ENCODE measurements at regions not wholly inside any gene's neighbourhood (a gene's known extent, or its start where the extent isn't known, plus 50 kb on each side); places are given as distances from the start of the nearest gene placed in this dataset.

DNA sequence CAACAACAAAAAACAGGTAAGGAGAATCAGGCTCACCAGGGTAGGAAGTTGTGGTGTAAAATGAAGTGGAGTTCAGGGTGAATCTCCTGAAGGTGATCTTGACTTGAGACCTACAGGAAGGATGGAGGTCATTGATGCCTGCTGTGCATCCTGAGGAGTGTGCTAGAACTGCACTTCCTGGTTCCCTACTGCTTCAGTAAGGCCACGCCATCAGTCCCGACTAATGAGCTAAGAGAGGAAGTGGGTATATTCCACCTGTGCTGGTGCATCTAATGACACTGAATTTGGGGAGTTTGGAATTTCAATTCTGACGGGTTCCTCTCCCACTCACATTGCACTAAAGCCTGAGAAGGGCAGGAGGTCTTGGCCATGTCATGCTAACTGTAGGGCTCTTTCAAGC is 349.3 kb upstream of the SLC14A2 start:
- H4K91ac ChIP-seq (ENCODE audit: low read depth, low read length, poor library complexity) = no peak overlapping the region
- no peak overlapping the region for H3K9ac ChIP-seq (ENCODE audit: low read depth, low read length, poor library complexity)
- H3K27ac ChIP-seq (replicated peaks; ENCODE audit: low read length) = no peak overlapping the region
- no peak overlapping the region for H3K23ac ChIP-seq (ENCODE audit: low read depth, low read length, poor library complexity)
- H3K36me3 ChIP-seq (replicated peaks in 1 of 2; ENCODE audit: control insufficient read depth in 2 of 2, insufficient read depth in 2 of 2, low read length in 2 of 2) = no peaks in the 10 kb centered on the region
- H3K18ac ChIP-seq (ENCODE audit: low read length) = no peak overlapping the region
- H4K8ac ChIP-seq (ENCODE audit: low read depth, low read length) = no peak overlapping the region
- H3K4ac ChIP-seq (ENCODE audit: low read length) = no peak overlapping the region
- no peak overlapping the region for H2BK120ac ChIP-seq (ENCODE audit: low read depth, low read length)
- H3K27me3 ChIP-seq (ENCODE audit: control insufficient read depth in 3 of 3, insufficient read depth in 3 of 3, low read depth in 1 of 3, low read length in 3 of 3) = no peaks in the 10 kb centered on the region
- H2AFZ ChIP-seq (ENCODE audit: low read length) = no peak overlapping the region
- H2AK5ac ChIP-seq (ENCODE audit: low read depth, low read length) = no peak overlapping the region
- H3K4me2 ChIP-seq (ENCODE audit: insufficient read depth, low read length, poor library complexity, severe bottlenecking) = no peak overlapping the region
- no peaks in the 10 kb centered on the region for H3K4me1 ChIP-seq (ENCODE audit: control insufficient read depth in 2 of 2, insufficient read depth in 1 of 2, low read depth in 1 of 2, low read length in 2 of 2)
- no CpG with 5 or more reads among the region's 3 CpGs for WGBS, 2 donors (ENCODE audit: extremely low coverage in 2 of 2, insufficient read length in 2 of 2, insufficient replicate concordance in 1 of 2)
- no peaks in the 10 kb centered on the region for H3K79me1 ChIP-seq (ENCODE audit: low read depth, low read length)
- no peak overlapping the region for H3K4me3 ChIP-seq (ENCODE audit: low read length in 2 of 2)
- no peak overlapping the region for H2BK5ac ChIP-seq (ENCODE audit: low read length)
- no peak overlapping the region for H3K14ac ChIP-seq (ENCODE audit: low read length)
- no peaks in the 10 kb centered on the region for H3K9me3 ChIP-seq (replicated peaks in 1 of 2; ENCODE audit: control insufficient read depth in 2 of 2, insufficient read depth in 1 of 2, low read depth in 1 of 2, low read length in 2 of 2)
- no peak overlapping the region for H2BK12ac ChIP-seq (ENCODE audit: low read length)
- no peak overlapping the region for H2BK15ac ChIP-seq (ENCODE audit: low read length)
- no peak for DNase-seq (ENCODE audit: low spot score)

DNA sequence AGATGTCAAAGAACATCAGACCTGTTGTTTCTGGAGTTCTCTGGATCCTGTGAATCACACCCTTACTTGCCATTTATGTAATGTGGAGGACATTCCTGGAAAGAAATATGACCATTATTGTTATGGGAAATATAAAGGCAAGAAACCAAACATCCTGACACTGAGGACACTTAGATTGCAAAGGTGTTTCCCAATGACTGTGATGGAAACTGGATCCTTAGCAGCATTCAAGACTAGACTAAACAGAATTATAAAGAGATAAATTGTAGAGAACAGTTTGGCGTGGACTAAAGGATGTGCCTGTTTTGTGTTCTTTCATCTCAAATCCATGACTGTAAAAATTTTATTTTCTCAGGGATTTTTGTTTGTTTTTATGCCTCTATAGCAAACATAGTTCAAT is 347.7 kb upstream of the SLC14A2 start:
- H4K91ac ChIP-seq (ENCODE audit: low read depth, low read length, poor library complexity) = no peak overlapping the region
- no peak overlapping the region for H3K4me2 ChIP-seq (ENCODE audit: insufficient read depth, low read length, poor library complexity, severe bottlenecking)
- no peak overlapping the region for H3K18ac ChIP-seq (ENCODE audit: low read length)
- H3K14ac ChIP-seq (ENCODE audit: low read length) = no peak overlapping the region
- H3K4me1 ChIP-seq (ENCODE audit: control insufficient read depth in 2 of 2, insufficient read depth in 1 of 2, low read depth in 1 of 2, low read length in 2 of 2) = no peaks in the 10 kb centered on the region
- no CpG with 5 or more reads among the region's 1 CpG for WGBS, 2 donors (ENCODE audit: extremely low coverage in 2 of 2, insufficient read length in 2 of 2, insufficient replicate concordance in 1 of 2)
- no peak overlapping the region for H2BK120ac ChIP-seq (ENCODE audit: low read depth, low read length)
- H3K23ac ChIP-seq (ENCODE audit: low read depth, low read length, poor library complexity) = no peak overlapping the region
- no peak overlapping the region for H3K27ac ChIP-seq (replicated peaks; ENCODE audit: low read length)
- no peaks in the 10 kb centered on the region for H3K27me3 ChIP-seq (ENCODE audit: control insufficient read depth in 3 of 3, insufficient read depth in 3 of 3, low read depth in 1 of 3, low read length in 3 of 3)
- no peak overlapping the region for H2BK12ac ChIP-seq (ENCODE audit: low read length)
- H3K4me3 ChIP-seq (ENCODE audit: low read length in 2 of 2) = no peak overlapping the region
- H3K36me3 ChIP-seq (replicated peaks in 1 of 2; ENCODE audit: control insufficient read depth in 2 of 2, insufficient read depth in 2 of 2, low read length in 2 of 2) = no peaks in the 10 kb centered on the region
- peaks cover 0 to 4% of the 10 kb centered on the region in 2 donors for H3K9me3 ChIP-seq (replicated peaks in 1 of 2; ENCODE audit: control insufficient read depth in 2 of 2, insufficient read depth in 1 of 2, low read depth in 1 of 2, low read length in 2 of 2)
- no peak overlapping the region for H2BK5ac ChIP-seq (ENCODE audit: low read length)
- H3K79me1 ChIP-seq (ENCODE audit: low read depth, low read length) = no peaks in the 10 kb centered on the region
- H3K4ac ChIP-seq (ENCODE audit: low read length) = no peak overlapping the region
- no peak for DNase-seq (ENCODE audit: low spot score)
- H2AK5ac ChIP-seq (ENCODE audit: low read depth, low read length) = no peak overlapping the region
- H2BK15ac ChIP-seq (ENCODE audit: low read length) = no peak overlapping the region
- no peak overlapping the region for H3K9ac ChIP-seq (ENCODE audit: low read depth, low read length, poor library complexity)
- H4K8ac ChIP-seq (ENCODE audit: low read depth, low read length) = no peak overlapping the region
- H2AFZ ChIP-seq (ENCODE audit: low read length) = no peak overlapping the region

DNA sequence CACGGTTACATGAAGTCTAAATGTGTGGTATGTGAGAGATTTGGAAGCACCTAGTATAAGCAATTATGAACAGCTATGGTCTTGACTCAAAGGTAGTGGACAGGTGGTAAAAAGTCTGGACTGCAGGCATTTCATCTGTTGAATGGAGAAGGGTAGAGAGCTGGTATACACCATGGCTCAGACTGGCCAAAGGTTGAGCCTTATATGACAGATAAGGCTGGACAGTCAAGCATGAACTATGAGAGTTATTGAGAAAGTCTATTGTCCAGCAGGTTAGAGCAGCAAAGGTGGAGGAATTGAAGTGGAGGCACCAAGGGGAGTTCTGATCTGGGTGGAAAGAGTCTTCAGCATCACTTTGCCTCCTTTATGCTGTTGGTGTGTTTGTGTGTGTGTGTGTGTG is 346.7 kb upstream of the SLC14A2 start:
- no peak overlapping the region for H3K4me2 ChIP-seq (ENCODE audit: insufficient read depth, low read length, poor library complexity, severe bottlenecking)
- no peak overlapping the region for H2AK5ac ChIP-seq (ENCODE audit: low read depth, low read length)
- H3K4ac ChIP-seq (ENCODE audit: low read length) = no peak overlapping the region
- no peak overlapping the region for H4K91ac ChIP-seq (ENCODE audit: low read depth, low read length, poor library complexity)
- H2BK120ac ChIP-seq (ENCODE audit: low read depth, low read length) = no peak overlapping the region
- H3K27me3 ChIP-seq (ENCODE audit: control insufficient read depth in 3 of 3, insufficient read depth in 3 of 3, low read depth in 1 of 3, low read length in 3 of 3) = no peaks in the 10 kb centered on the region
- H3K36me3 ChIP-seq (replicated peaks in 1 of 2; ENCODE audit: control insufficient read depth in 2 of 2, insufficient read depth in 2 of 2, low read length in 2 of 2) = no peaks in the 10 kb centered on the region
- H3K4me3 ChIP-seq (ENCODE audit: low read length in 2 of 2) = no peak overlapping the region
- H3K14ac ChIP-seq (ENCODE audit: low read length) = no peak overlapping the region
- no peak overlapping the region for H2BK15ac ChIP-seq (ENCODE audit: low read length)
- H2AFZ ChIP-seq (ENCODE audit: low read length) = no peak overlapping the region
- no peak overlapping the region for H3K18ac ChIP-seq (ENCODE audit: low read length)
- H3K27ac ChIP-seq (replicated peaks; ENCODE audit: low read length) = no peak overlapping the region
- no CpG with 5 or more reads among the region's 1 CpG for WGBS, 2 donors (ENCODE audit: extremely low coverage in 2 of 2, insufficient read length in 2 of 2, insufficient replicate concordance in 1 of 2)
- no peak overlapping the region for H3K23ac ChIP-seq (ENCODE audit: low read depth, low read length, poor library complexity)
- peaks cover 0 to 4% of the 10 kb centered on the region in 2 donors for H3K9me3 ChIP-seq (replicated peaks in 1 of 2; ENCODE audit: control insufficient read depth in 2 of 2, insufficient read depth in 1 of 2, low read depth in 1 of 2, low read length in 2 of 2)
- no peaks in the 10 kb centered on the region for H3K4me1 ChIP-seq (ENCODE audit: control insufficient read depth in 2 of 2, insufficient read depth in 1 of 2, low read depth in 1 of 2, low read length in 2 of 2)
- H3K9ac ChIP-seq (ENCODE audit: low read depth, low read length, poor library complexity) = no peak overlapping the region
- no peak overlapping the region for H2BK5ac ChIP-seq (ENCODE audit: low read length)
- no peak overlapping the region for H2BK12ac ChIP-seq (ENCODE audit: low read length)
- no peaks in the 10 kb centered on the region for H3K79me1 ChIP-seq (ENCODE audit: low read depth, low read length)
- no peak overlapping the region for H4K8ac ChIP-seq (ENCODE audit: low read depth, low read length)
- no peak for DNase-seq (ENCODE audit: low spot score)

DNA sequence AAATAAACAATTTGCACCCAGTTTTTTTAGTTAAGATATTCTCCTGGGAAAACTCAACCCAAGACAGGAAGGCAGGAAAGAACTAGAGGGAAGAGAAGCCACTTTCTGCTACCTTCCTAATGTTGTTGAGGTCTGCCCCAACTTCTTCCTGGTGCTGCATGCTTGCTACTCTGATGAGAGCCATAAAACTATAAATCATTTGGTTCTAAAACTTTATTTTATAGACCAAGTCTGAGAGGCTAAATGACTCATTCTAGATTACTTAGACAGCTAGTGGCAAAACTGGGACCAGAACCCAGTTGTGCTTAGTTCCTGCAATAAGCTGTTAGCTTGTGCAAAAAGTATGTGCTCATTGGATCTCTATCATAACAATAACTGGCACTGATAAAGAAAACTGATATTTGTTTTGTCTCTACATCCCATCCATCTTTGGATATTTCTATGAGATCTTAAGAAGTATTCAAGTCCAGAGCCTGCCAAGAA is 344.9 kb upstream of the SLC14A2 start:
- Histone ChIP-seq H3K23ac (ENCODE audit: low read depth, low read length, poor library complexity) (no peak overlapping the region), H4K91ac (ENCODE audit: low read depth, low read length, poor library complexity) (no peak overlapping the region), H2AK5ac (ENCODE audit: low read depth, low read length) (no peak overlapping the region), H3K4me3 (ENCODE audit: low read length in 2 of 2) (no peak overlapping the region), H2BK12ac (ENCODE audit: low read length) (no peak overlapping the region), H3K4me2 (ENCODE audit: insufficient read depth, low read length, poor library complexity, severe bottlenecking) (no peak overlapping the region), H2BK5ac (ENCODE audit: low read length) (no peak overlapping the region), H3K4me1 (ENCODE audit: control insufficient read depth in 2 of 2, insufficient read depth in 1 of 2, low read depth in 1 of 2, low read length in 2 of 2) (no peaks in the 10 kb centered on the region), H3K27me3 (ENCODE audit: control insufficient read depth in 3 of 3, insufficient read depth in 3 of 3, low read depth in 1 of 3, low read length in 3 of 3) (no peaks in the 10 kb centered on the region), H4K8ac (ENCODE audit: low read depth, low read length) (no peak overlapping the region), H3K36me3 (replicated peaks in 1 of 2; ENCODE audit: control insufficient read depth in 2 of 2, insufficient read depth in 2 of 2, low read length in 2 of 2) (no peaks in the 10 kb centered on the region), H3K4ac (ENCODE audit: low read length) (no peak overlapping the region), H2BK15ac (ENCODE audit: low read length) (no peak overlapping the region), H3K27ac (replicated peaks; ENCODE audit: low read length) (no peak overlapping the region), H3K18ac (ENCODE audit: low read length) (no peak overlapping the region), H2AFZ (ENCODE audit: low read length) (no peak overlapping the region), H3K14ac (ENCODE audit: low read length) (no peak overlapping the region), H3K9me3 (replicated peaks in 1 of 2; ENCODE audit: control insufficient read depth in 2 of 2, insufficient read depth in 1 of 2, low read depth in 1 of 2, low read length in 2 of 2) (peaks cover 0 to 9% of the 10 kb centered on the region in 2 donors), H3K9ac (ENCODE audit: low read depth, low read length, poor library complexity) (no peak overlapping the region), H3K79me1 (ENCODE audit: low read depth, low read length) (no peaks in the 10 kb centered on the region), H2BK120ac (ENCODE audit: low read depth, low read length) (no peak overlapping the region)
- no peak for DNase-seq (ENCODE audit: low spot score)
